ENCODE measurements at regions not wholly inside any gene's neighbourhood (a gene's known extent, or its start where the extent isn't known, plus 50 kb on each side); places are given as distances from the start of the nearest gene placed in this dataset.

DNA sequence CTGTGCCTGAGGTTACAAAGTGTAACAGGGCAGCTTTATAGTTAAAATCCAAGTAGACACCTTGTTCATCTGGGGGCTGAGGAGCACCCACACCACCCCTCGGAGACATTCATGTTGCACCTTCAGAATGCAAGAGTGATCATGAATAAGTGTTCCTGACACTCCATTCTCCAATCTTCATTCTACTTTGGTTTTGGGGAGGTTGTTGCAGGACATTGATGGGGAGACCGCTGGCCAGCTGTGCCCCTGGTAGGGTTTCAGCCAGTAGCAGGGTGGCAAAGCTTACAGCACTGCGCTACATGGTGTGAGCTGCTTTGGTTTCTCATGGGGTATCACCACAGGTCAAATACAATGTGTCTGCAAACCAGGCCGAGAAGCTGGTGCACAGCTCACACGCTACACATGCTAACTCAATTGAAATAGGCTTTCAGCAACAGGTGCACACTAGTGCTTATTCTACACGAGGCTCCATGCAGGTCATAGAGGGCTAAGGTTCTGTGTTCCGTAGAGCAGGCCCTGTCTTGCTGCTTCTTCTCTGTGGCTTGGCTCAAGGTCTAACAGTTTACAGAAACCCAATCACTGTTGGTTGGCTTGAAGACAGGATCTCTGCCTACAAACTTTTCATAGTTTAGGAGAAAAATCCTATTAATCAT is 317.4 kb upstream of the ZNF32 start:
- H3K27ac Mint-ChIP-seq = no peak overlapping the region
- H3K36me3 Mint-ChIP-seq (ENCODE audit: low read depth) = no peaks in the 10 kb centered on the region
- no peak overlapping the region for H3K4me3 Mint-ChIP-seq
- H3K27me3 Mint-ChIP-seq (ENCODE audit: low read depth) = peaks cover 26% of the 10 kb centered on the region
- H3K4me1 Mint-ChIP-seq (ENCODE audit: low read depth) = no peaks in the 10 kb centered on the region
- H3K9me3 Mint-ChIP-seq = no peaks in the 10 kb centered on the region

DNA sequence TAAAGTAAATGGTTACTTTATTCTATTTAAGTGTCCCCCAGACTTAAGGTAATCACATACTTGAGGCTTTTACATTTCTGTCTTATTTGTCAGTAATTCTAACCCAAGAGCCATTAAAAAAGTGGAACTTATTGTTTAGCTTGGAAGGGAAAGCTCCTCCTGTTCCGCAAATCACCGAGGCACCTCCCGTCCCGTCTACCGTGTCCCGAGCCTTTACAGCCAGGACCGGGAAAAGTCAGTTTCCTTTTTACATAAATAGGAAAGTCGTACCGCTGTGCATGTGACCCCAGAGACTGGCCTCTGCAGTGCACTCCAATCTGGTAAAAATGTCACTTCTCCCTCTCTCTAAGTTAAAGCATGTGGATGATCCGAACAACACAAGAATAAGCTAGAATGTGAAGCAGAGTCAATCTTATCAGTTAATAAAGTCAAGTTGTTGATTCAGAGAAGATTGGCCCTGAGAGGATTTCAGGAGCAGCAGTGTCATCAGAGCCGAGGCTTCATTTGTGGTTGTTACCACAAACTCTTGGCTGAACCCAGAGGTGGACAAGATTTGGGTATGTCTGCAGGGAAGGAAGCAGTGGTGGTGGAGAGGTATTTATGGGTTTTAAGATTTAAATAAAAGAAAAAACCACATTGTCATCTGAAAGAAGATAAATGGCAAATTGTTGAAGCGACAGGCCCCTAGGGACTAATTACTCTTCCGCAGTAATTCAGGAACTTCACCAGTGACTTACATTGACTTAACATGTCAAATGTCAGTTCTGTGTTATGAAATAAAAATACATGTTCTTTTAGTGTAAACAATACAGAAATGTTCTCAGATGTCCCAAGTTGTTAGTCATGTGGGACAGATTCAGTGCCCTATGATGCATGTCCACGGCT is 316.6 kb upstream of the ZNF32 start:
- Mint-ChIP-seq H3K36me3 (ENCODE audit: low read depth) (no peaks in the 10 kb centered on the region), H3K9me3 (no peaks in the 10 kb centered on the region), H3K27me3 (ENCODE audit: low read depth) (peaks cover 26% of the 10 kb centered on the region), H3K4me1 (ENCODE audit: low read depth) (no peaks in the 10 kb centered on the region), H3K4me3 (no peak overlapping the region), H3K27ac (no peak overlapping the region)

DNA sequence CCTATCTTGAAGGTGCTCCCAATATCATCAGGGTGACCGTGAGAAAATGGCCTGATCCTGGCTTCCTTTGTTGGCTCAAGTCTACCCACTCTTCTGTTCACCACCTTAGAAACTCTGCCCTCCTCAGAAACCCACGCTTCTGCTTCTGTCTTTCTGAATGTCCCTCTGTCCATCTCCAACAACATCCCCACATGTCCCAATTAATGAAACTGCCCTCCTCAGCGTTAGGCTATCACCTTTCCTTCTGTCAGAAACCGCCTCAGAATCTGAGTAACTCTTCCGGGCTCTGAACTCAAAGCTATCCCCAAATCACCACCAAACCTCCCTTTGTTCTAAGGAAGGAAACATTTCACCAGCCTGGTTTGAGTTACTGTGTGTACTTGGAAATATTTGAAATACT is 315.8 kb upstream of the ZNF32 start:
- H3K4me3 Mint-ChIP-seq = no peak overlapping the region
- peaks cover 26% of the 10 kb centered on the region for H3K27me3 Mint-ChIP-seq (ENCODE audit: low read depth)
- no peaks in the 10 kb centered on the region for H3K4me1 Mint-ChIP-seq (ENCODE audit: low read depth)
- no peaks in the 10 kb centered on the region for H3K36me3 Mint-ChIP-seq (ENCODE audit: low read depth)
- H3K27ac Mint-ChIP-seq = no peak overlapping the region
- no peaks in the 10 kb centered on the region for H3K9me3 Mint-ChIP-seq

DNA sequence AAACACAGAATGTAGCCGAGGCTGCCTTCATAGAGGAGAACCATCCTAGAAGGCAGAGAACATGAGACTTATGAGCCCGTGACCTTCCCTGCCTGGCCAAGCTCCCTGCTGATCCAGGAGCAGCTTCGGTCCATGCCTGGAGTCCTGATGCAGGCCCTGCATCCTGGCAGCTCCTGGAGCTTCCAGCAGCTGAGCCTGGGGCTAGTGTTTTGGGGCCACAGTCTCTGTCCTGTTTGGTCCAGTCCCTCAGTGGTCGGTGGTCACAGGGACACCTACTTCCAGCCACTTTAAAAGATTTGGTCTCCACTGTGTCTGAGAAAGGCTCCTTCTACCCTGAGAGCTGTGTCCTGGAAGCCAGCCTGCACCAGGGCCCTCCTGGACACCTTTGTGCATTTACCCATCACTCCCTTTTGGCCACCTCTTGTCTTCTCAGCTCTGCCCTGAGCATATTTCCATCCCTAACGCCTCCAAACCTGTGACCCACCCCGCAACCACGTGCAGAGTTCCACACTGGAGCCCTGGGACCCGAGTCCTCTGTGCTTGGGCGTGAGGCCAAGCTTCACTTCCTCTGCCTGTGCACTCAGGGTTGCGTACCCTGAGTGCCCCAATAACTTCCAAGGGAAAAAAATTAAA is 315.2 kb upstream of the ZNF32 start:
- H3K9me3 Mint-ChIP-seq = no peaks in the 10 kb centered on the region
- no peak overlapping the region for H3K27ac Mint-ChIP-seq

DNA sequence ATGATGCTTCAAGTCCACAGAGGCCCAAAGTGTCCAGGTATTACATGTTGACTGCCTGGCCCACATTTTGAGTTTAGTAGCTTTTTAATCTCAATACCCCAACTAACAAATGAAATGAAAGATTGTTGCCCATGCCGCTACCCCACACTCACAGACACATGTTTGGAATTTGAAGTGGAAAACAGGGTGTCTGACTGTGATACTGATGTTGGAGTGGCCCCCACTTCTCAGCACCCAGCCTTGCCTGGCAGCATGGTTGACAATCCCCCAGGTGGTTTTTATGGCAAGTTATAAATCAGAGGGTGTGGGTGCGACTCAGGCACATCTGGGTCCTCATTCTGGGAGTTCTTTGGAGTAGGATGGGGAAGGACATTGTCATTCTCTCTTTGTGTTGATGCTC is 314.7 kb upstream of the ZNF32 start:
- Mint-ChIP-seq H3K4me3 (no peak overlapping the region), H3K27ac (no peak overlapping the region), H3K27me3 (ENCODE audit: low read depth) (peaks cover 30% of the 10 kb centered on the region), H3K4me1 (ENCODE audit: low read depth) (no peaks in the 10 kb centered on the region), H3K36me3 (ENCODE audit: low read depth) (no peaks in the 10 kb centered on the region), H3K9me3 (no peaks in the 10 kb centered on the region)

More for the DNA sequence above, 315.2 kb upstream of the ZNF32 start:
- Mint-ChIP-seq H3K36me3 (ENCODE audit: low read depth) (no peaks in the 10 kb centered on the region), H3K4me3 (no peak overlapping the region), H3K27me3 (ENCODE audit: low read depth) (peaks cover 27% of the 10 kb centered on the region), H3K4me1 (ENCODE audit: low read depth) (no peaks in the 10 kb centered on the region)

DNA sequence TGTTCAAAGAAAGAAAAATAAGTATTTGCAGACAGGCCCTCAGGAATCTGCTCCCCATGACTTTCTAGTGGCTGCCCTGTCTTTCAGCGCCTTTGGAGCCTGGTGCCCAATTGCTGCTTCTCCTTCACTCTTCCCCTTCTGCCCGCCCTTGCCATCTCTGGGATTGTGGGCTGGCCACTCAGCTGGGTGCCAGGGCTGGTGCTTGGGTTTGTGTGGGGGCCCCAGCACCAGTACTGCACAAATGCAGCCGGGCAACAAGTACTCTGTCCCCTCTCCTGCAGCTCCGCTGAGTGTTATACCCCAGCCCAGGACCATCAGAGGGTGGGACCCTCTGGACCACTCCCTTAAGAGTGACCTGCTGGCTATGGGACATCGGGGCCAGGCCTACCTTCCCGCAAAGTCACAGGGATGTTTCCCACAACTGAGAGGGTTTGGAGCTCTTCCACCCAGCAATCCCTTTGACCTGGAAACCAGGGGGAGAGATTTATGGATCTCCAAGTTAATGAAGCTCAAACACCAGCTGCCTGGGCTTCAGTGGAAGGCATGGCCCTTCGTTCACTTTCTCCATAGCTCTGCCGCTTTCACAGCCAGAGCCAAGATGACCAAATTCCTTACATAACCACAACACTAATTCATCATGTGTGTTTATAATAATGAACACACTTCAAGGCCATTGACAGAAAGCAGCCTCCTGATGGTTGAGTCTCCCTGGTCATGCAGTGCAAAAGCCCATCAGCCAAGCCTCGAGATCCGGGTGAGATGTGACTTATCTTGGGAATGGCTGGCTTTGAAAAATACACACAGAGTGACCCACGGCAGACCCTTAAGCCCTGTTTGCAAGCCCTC is 313.9 kb upstream of the ZNF32 start:
- Mint-ChIP-seq H3K36me3 (ENCODE audit: low read depth) (no peaks in the 10 kb centered on the region), H3K27ac (no peak overlapping the region), H3K27me3 (ENCODE audit: low read depth) (peaks cover 30% of the 10 kb centered on the region), H3K9me3 (no peaks in the 10 kb centered on the region), H3K4me1 (ENCODE audit: low read depth) (no peaks in the 10 kb centered on the region), H3K4me3 (no peak overlapping the region)

DNA sequence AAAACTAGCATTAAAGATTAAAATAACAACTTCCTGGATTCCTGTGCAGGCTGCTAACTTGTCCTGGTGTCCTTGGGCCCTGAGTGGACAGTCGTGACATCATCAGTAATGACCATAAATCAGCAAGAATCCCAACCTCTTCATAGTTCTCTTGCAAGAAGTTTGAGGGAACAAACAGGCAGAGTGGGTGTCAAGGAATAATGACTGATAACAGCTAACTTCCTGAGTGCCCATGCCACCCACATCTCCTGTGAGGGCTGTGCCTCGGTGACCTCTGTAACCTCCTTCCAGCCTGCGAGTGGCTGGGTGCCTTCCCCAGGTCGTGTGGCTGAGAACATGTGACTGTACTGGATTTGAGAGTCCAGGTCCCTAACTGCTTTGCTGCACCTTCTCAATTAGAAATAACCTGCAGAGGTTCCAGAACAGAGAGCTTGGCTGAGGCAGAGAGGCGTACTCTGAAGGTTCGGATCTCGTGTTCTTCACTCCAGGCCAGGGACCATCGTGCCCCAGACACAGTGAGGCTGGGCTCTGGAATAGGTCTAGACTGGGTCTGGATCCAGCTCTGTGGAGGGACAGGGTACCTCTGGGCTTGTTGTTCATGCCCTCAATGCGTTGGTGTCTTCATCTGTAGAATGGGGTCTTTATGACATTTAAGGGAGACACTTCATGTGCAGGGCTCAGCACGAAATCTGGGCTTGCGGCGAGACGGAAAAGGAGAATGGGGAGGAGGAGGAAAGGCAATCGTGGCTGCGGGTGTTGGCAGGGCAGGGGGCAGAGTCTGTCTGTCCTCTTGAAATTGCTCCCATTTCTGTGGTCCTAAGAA is 313.1 kb upstream of the ZNF32 start:
- no peak overlapping the region for H3K4me3 Mint-ChIP-seq
- no peaks in the 10 kb centered on the region for H3K9me3 Mint-ChIP-seq
- no peaks in the 10 kb centered on the region for H3K4me1 Mint-ChIP-seq (ENCODE audit: low read depth)
- H3K36me3 Mint-ChIP-seq (ENCODE audit: low read depth) = no peaks in the 10 kb centered on the region
- H3K27me3 Mint-ChIP-seq (ENCODE audit: low read depth) = peaks cover 26% of the 10 kb centered on the region
- no peak overlapping the region for H3K27ac Mint-ChIP-seq

DNA sequence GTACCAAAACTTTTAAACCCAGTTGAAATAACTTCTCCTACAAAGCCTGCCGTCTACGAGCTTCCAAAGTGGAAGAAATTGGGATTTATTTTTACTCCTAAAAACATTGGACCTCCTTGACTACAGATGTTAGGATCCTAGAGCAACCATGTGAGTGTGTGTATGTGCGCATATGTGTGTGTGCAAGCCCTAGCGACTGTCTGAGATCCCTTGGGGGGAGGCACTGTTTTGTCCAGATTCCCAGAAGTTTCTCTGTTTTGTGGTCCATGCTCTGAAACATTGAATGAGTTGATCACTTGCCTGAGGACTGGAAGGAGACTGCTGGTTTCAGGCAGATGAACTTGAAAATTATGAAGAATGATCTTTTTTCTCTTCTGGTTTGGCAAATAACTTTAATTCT is 312.3 kb upstream of the ZNF32 start:
- no peak overlapping the region for H3K4me3 Mint-ChIP-seq
- no peaks in the 10 kb centered on the region for H3K4me1 Mint-ChIP-seq (ENCODE audit: low read depth)
- H3K36me3 Mint-ChIP-seq (ENCODE audit: low read depth) = no peaks in the 10 kb centered on the region
- no peaks in the 10 kb centered on the region for H3K9me3 Mint-ChIP-seq
- no peak overlapping the region for H3K27ac Mint-ChIP-seq
- H3K27me3 Mint-ChIP-seq (ENCODE audit: low read depth) = peaks cover 24% of the 10 kb centered on the region

DNA sequence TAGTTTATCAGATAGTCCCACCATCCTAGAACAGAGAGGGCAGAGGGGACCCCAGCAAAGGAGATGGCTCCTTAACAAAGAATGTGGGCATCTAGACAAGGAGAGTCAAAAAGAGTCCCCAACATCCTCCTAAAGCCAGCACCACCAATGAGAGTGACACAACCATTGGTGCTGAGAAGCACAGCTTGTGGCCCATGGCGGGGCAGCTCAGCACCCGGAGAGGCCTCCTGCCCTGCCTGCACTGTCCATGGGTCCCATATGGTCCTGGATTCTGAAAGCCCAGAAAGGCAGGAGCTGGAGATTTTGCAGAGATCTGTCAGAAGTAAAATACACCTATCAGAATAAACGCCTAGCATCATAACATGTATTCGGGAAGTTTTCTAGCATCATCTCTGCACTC is 311.8 kb upstream of the ZNF32 start:
- no peak overlapping the region for H3K4me3 Mint-ChIP-seq
- no peak overlapping the region for H3K27ac Mint-ChIP-seq
- H3K9me3 Mint-ChIP-seq = no peaks in the 10 kb centered on the region
- no peaks in the 10 kb centered on the region for H3K36me3 Mint-ChIP-seq (ENCODE audit: low read depth)
- no peaks in the 10 kb centered on the region for H3K4me1 Mint-ChIP-seq (ENCODE audit: low read depth)
- peaks cover 19% of the 10 kb centered on the region for H3K27me3 Mint-ChIP-seq (ENCODE audit: low read depth)

DNA sequence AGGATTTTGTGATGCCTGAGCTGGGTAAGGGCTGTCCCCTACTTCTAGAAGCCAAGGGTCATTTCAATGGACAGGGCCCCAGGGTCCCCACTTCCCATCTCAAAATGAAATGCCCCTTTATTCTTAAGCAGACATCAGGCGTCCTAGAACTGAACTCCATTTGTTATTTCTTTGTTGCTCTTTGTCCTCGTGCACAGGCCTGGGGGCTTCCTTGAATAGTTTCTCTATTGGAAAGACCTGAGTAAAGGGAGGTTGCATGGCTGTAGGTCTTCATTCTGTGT is 311.4 kb upstream of the ZNF32 start:
- H3K4me3 Mint-ChIP-seq = no peak overlapping the region
- peaks cover 15% of the 10 kb centered on the region for H3K27me3 Mint-ChIP-seq (ENCODE audit: low read depth)
- no peak overlapping the region for H3K27ac Mint-ChIP-seq
- no peaks in the 10 kb centered on the region for H3K36me3 Mint-ChIP-seq (ENCODE audit: low read depth)
- H3K4me1 Mint-ChIP-seq (ENCODE audit: low read depth) = no peaks in the 10 kb centered on the region
- H3K9me3 Mint-ChIP-seq = no peaks in the 10 kb centered on the region

DNA sequence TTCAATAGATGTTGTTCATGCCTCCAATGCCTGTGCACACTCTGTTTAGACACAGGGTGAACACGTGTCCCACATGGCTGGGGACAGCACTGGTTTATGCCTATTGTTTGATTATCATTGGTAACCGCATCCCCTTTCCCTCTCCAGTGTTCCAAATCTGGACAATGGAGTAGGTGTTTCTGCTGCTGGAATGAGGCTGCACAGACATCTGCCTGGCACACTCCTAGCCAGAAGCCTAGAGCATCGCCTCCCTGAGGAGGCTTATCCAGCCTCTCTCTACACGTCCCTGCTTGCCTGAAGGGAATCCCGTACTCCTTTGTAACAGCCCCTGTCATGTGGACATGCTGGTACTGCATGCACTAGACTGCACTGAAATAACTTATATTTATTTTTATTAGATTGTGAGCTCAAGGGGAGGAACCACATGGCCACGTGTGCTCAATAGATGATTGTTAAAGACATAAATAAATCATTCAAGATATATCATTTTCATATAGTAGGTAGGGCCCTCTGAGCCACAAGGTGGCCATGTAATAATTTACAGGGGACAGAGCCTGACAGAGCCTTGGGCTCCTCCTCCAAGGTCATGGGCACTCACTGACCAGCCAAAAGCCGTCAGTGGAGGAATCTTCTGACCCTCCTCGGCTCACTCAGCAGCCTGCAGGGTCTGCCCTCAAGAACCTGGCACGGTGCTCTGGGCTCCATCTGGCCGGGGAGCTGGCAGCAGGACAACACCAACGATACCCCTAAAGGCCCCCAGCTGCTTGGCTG is 310.9 kb upstream of the ZNF32 start:
- no peak overlapping the region for H3K4me3 Mint-ChIP-seq
- H3K9me3 Mint-ChIP-seq = no peaks in the 10 kb centered on the region
- H3K27me3 Mint-ChIP-seq (ENCODE audit: low read depth) = peaks cover 10% of the 10 kb centered on the region
- H3K4me1 Mint-ChIP-seq (ENCODE audit: low read depth) = no peaks in the 10 kb centered on the region
- H3K36me3 Mint-ChIP-seq (ENCODE audit: low read depth) = no peaks in the 10 kb centered on the region
- H3K27ac Mint-ChIP-seq = no peak overlapping the region

DNA sequence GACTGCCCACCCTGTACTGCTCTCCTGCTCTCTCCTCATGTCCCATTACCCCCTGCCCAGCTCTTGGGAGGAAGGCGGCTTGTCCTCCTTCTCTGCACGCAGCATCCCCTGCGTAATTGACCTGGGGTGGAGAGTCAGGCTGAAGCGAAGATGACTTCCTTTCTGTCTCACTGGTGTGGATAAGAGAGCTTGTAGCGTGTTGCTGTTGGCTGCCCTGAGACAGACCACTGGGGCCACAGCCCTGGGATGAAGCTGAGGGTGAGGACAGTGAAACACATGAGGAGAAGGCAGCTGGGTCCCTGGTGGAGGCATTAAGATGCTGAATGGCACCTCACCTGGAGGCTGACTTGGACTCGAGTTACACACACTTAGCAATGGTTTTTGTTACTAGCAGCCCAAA is 310.3 kb upstream of the ZNF32 start:
- Mint-ChIP-seq H3K4me1 (ENCODE audit: low read depth) (no peaks in the 10 kb centered on the region), H3K36me3 (ENCODE audit: low read depth) (no peaks in the 10 kb centered on the region), H3K27me3 (ENCODE audit: low read depth) (peaks cover 8% of the 10 kb centered on the region), H3K9me3 (no peaks in the 10 kb centered on the region), H3K4me3 (no peak overlapping the region), H3K27ac (no peak overlapping the region)

DNA sequence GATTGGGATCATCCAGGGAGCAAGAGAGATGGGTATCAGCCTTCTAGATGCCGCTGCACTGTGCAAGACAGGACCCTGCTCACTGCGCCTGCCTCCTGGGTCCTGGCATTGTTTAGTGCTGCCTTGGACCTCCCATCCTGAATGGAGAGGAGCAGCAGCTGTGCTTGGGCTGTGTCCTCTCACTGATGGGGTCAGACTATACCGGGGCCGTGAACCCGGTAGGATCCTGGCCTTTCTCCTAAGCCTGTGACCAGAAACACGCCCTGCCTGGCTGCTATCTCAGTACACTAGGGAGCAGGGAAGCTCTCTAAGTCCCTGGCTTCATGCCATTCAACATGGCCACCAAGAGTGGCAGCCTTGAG is 309.4 kb upstream of the ZNF32 start:
- Mint-ChIP-seq H3K4me3 (no peak overlapping the region), H3K27ac (no peak overlapping the region), H3K36me3 (ENCODE audit: low read depth) (no peaks in the 10 kb centered on the region), H3K9me3 (peaks cover 5% of the 10 kb centered on the region), H3K27me3 (ENCODE audit: low read depth) (peaks cover 12% of the 10 kb centered on the region), H3K4me1 (ENCODE audit: low read depth) (no peaks in the 10 kb centered on the region)
